ENCODE measurements at regions not wholly inside any gene's neighbourhood (a gene's known extent, or its start where the extent isn't known, plus 50 kb on each side); places are given as distances from the start of the nearest gene placed in this dataset.

DNA sequence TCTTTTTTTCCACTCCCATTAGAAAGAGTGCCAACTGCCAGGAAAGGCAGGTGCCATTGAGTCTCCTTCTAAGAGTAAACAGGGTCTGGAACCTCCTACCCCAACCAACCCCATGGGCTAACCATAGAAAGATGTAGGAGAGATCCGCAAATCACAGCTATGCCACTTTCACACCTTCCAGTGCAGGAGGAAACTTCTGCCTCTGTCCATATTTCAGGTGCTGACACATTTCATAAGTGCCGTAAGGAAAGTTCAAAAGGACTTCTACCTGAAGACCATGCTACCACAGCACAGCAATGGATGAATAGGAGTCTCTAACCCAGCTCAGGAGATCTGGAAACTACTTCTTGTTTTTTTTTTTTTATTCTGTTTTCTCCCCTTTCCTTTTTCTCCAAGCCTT, 145.8 kb downstream of the FBXO8 start:
- Mint-ChIP-seq H3K36me3 (ENCODE audit: low read depth, unreplicated experiment) (no peaks in the 10 kb centered on the region), H3K4me1 (ENCODE audit: unreplicated experiment) (no peaks in the 10 kb centered on the region), H3K27ac (ENCODE audit: unreplicated experiment) (no peak overlapping the region), H3K4me3 (ENCODE audit: unreplicated experiment) (no peak overlapping the region), H3K27me3 (ENCODE audit: unreplicated experiment) (no peaks in the 10 kb centered on the region), H3K9me3 (ENCODE audit: unreplicated experiment) (no peaks in the 10 kb centered on the region)
- no peak for DNase-seq (ENCODE audit: low spot score)
- no peak for TF ChIP-seq CTCF (IDR thresholded peaks at IDR 0.05; ENCODE audit: unreplicated experiment)

GRCh38 chr4:174135936-174136406, 147.5 kb downstream of the FBXO8 start:
- Mint-ChIP-seq H3K9me3 (ENCODE audit: unreplicated experiment) (no peaks in the 10 kb centered on the region), H3K4me3 (ENCODE audit: unreplicated experiment) (no peak overlapping the region), H3K27ac (ENCODE audit: unreplicated experiment) (no peak overlapping the region), H3K4me1 (ENCODE audit: unreplicated experiment) (no peaks in the 10 kb centered on the region), H3K36me3 (ENCODE audit: low read depth, unreplicated experiment) (no peaks in the 10 kb centered on the region), H3K27me3 (ENCODE audit: unreplicated experiment) (no peaks in the 10 kb centered on the region)
- DNase-seq (ENCODE audit: low spot score), result no peak
- no peak for TF ChIP-seq CTCF (IDR thresholded peaks at IDR 0.05; ENCODE audit: unreplicated experiment)

DNA sequence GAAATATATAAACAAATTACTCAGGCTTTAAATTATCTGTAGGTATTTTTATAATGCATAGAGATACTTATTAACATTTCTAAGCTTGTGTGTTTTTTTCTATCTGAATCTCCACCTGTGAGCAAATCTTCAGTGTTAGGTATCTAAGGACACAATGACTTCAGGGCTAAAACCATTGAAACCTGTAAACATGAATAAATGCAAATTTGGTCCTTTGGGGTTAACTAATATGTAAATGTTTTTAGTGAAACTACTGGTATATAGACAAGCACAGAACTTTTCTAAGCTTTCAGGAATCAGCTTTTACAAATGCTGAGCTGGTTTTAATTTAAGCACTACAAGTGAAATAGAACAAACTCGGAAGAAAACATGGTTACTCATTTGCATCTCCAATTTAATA, 147.9 kb downstream of the FBXO8 start:
- no peak overlapping the region for H3K27ac Mint-ChIP-seq (ENCODE audit: unreplicated experiment)
- H3K36me3 Mint-ChIP-seq (ENCODE audit: low read depth, unreplicated experiment), result no peaks in the 10 kb centered on the region
- no peak overlapping the region for H3K4me3 Mint-ChIP-seq (ENCODE audit: unreplicated experiment)
- DNase-seq (ENCODE audit: low spot score), result no peak
- no peak for TF ChIP-seq CTCF (IDR thresholded peaks at IDR 0.05; ENCODE audit: unreplicated experiment)
- no peaks in the 10 kb centered on the region for H3K4me1 Mint-ChIP-seq (ENCODE audit: unreplicated experiment)
- no peaks in the 10 kb centered on the region for H3K9me3 Mint-ChIP-seq (ENCODE audit: unreplicated experiment)
- no peaks in the 10 kb centered on the region for H3K27me3 Mint-ChIP-seq (ENCODE audit: unreplicated experiment)

- no peaks in the 10 kb centered on the region for H3K36me3 Mint-ChIP-seq (ENCODE audit: low read depth, unreplicated experiment)
- no peak overlapping the region for H3K27ac Mint-ChIP-seq (ENCODE audit: unreplicated experiment)
- TF ChIP-seq CTCF (IDR thresholded peaks at IDR 0.05; ENCODE audit: unreplicated experiment), result no peak
- H3K4me1 Mint-ChIP-seq (ENCODE audit: unreplicated experiment), result no peaks in the 10 kb centered on the region
- DNase-seq (ENCODE audit: low spot score), result no peak
- H3K4me3 Mint-ChIP-seq (ENCODE audit: unreplicated experiment), result no peak overlapping the region
- no peaks in the 10 kb centered on the region for H3K27me3 Mint-ChIP-seq (ENCODE audit: unreplicated experiment)
- no peaks in the 10 kb centered on the region for H3K9me3 Mint-ChIP-seq (ENCODE audit: unreplicated experiment)
Measured at GRCh38 chr4:174134361-174134760, 149.1 kb downstream of the FBXO8 start.

- H3K27ac Mint-ChIP-seq (ENCODE audit: unreplicated experiment), result no peak overlapping the region
- H3K4me3 Mint-ChIP-seq (ENCODE audit: unreplicated experiment), result no peak overlapping the region
- H3K36me3 Mint-ChIP-seq (ENCODE audit: low read depth, unreplicated experiment), result no peaks in the 10 kb centered on the region
- TF ChIP-seq CTCF (IDR thresholded peaks at IDR 0.05; ENCODE audit: unreplicated experiment), result no peak
- no peaks in the 10 kb centered on the region for H3K27me3 Mint-ChIP-seq (ENCODE audit: unreplicated experiment)
- H3K9me3 Mint-ChIP-seq (ENCODE audit: unreplicated experiment), result no peaks in the 10 kb centered on the region
- DNase-seq (ENCODE audit: low spot score), result no peak
- H3K4me1 Mint-ChIP-seq (ENCODE audit: unreplicated experiment), result no peaks in the 10 kb centered on the region
Measured at GRCh38 chr4:174133551-174133950, 149.9 kb downstream of the FBXO8 start.
